Neuronal stem cell (in vitro differentiated cells): ENCODE measurements at regions not wholly inside any gene's neighbourhood (a gene's known extent, or its start where the extent isn't known, plus 50 kb on each side); places are given as distances from the start of the nearest gene placed in this dataset.

Source experiments
- DNase-seq: peaks from one replicate; pipeline ENCODE4 v3.0.0-alpha.2; 2013; ENCODE audit warnings: low spot score
- H2AFZ ChIP-seq: one replicate; pipeline ENCODE4 v1.6.1; 2013; ENCODE audit warnings: mild to moderate bottlenecking, low read length, inconsistent platforms
- H2AK5ac ChIP-seq: 2 replicates; pipeline ENCODE4 v1.6.1; 2013; ENCODE audit warnings: low read depth, mild to moderate bottlenecking, inconsistent platforms, low read length, moderate library complexity, mixed read lengths
- H2BK120ac ChIP-seq: 2 replicates; pipeline ENCODE4 v1.6.1; 2013; ENCODE audit warnings: low read depth, mild to moderate bottlenecking, inconsistent platforms, low read length, moderate library complexity, mixed read lengths
- H2BK12ac ChIP-seq: one replicate; pipeline ENCODE4 v1.6.1; 2013; ENCODE audit warnings: low read length, inconsistent platforms
- H2BK15ac ChIP-seq: 2 replicates; pipeline ENCODE4 v1.6.1; 2013; ENCODE audit warnings: mild to moderate bottlenecking, low read length, inconsistent platforms, mixed read lengths
- H2BK5ac ChIP-seq: one replicate; pipeline ENCODE4 v1.6.1; 2013; ENCODE audit warnings: inconsistent platforms, mild to moderate bottlenecking, low read length, moderate library complexity
- H3K14ac ChIP-seq: one replicate; pipeline ENCODE4 v1.6.1; 2013; ENCODE audit warnings: low read length, inconsistent platforms
- H3K18ac ChIP-seq: 2 replicates; pipeline ENCODE4 v1.6.1; 2013; ENCODE audit warnings: low read length, inconsistent platforms
- H3K23ac ChIP-seq: 2 replicates; pipeline ENCODE4 v1.6.1; 2013; ENCODE audit warnings: low read depth, mild to moderate bottlenecking, mixed read lengths, low read length, inconsistent platforms; ENCODE audit not compliant: poor library complexity
- H3K27ac ChIP-seq: replicated peaks from 3 replicates; pipeline ENCODE4 v1.5.1; 2013; ENCODE audit warnings: low read length, inconsistent platforms
- H3K27me3 ChIP-seq, 3 experiments: 2 replicates each; pipeline ENCODE4 v1.6.1; 2013; ENCODE audit warnings: low read length in 3 of 3, mild to moderate bottlenecking in 2 of 3, inconsistent platforms in 1 of 3, low read depth in 1 of 3, mixed read lengths in 1 of 3, moderate library complexity in 1 of 3; ENCODE audit not compliant: control insufficient read depth in 3 of 3, insufficient read depth in 3 of 3
- H3K36me3 ChIP-seq, 2 donors: replicated peaks in 1 of 2; 2 replicates each; pipeline ENCODE4 v1.6.1; 2013; ENCODE audit warnings: low read length in 2 of 2; ENCODE audit not compliant: control insufficient read depth in 2 of 2, insufficient read depth in 2 of 2
- H3K4ac ChIP-seq: 2 replicates; pipeline ENCODE4 v1.6.1; 2013; ENCODE audit warnings: inconsistent platforms, mild to moderate bottlenecking, low read length, moderate library complexity
- H3K4me1 ChIP-seq, 2 donors: 1 replicate in 1 of 2; 2 replicates in 1 of 2; pipeline ENCODE4 v1.6.1; 2013; ENCODE audit warnings: low read length in 2 of 2, low read depth in 1 of 2; ENCODE audit not compliant: control insufficient read depth in 2 of 2, insufficient read depth in 1 of 2
- H3K4me2 ChIP-seq: one replicate; pipeline ENCODE4 v1.6.1; 2013; ENCODE audit warnings: mild to moderate bottlenecking, low read length, inconsistent platforms; ENCODE audit not compliant: insufficient read depth, poor library complexity, severe bottlenecking
- H3K4me3 ChIP-seq, 2 donors: 2 replicates each; pipeline ENCODE4 v1.5.1; 2013; ENCODE audit warnings: low read length in 2 of 2, mild to moderate bottlenecking in 2 of 2, inconsistent platforms in 1 of 2, moderate library complexity in 1 of 2
- H3K79me1 ChIP-seq: one replicate; pipeline ENCODE4 v1.6.1; 2013; ENCODE audit warnings: low read depth, mild to moderate bottlenecking, inconsistent platforms, low read length, moderate library complexity
- H3K9ac ChIP-seq: one replicate; pipeline ENCODE4 v1.6.1; 2013; ENCODE audit warnings: mild to moderate bottlenecking, low read depth, low read length, inconsistent platforms; ENCODE audit not compliant: poor library complexity
- H3K9me3 ChIP-seq, 2 donors: replicated peaks in 1 of 2; 2 replicates each; pipeline versions ENCODE3 to v1.6.1; 2013; ENCODE audit warnings: low read length in 2 of 2, mild to moderate bottlenecking in 2 of 2, inconsistent platforms in 1 of 2, low read depth in 1 of 2, mixed read lengths in 1 of 2, moderate library complexity in 1 of 2; ENCODE audit not compliant: control insufficient read depth in 2 of 2, insufficient read depth in 1 of 2
- H4K8ac ChIP-seq: one replicate; pipeline ENCODE4 v1.6.1; 2013; ENCODE audit warnings: low read depth, mild to moderate bottlenecking, inconsistent platforms, low read length, moderate library complexity
- H4K91ac ChIP-seq: one replicate; pipeline ENCODE4 v1.6.1; 2013; ENCODE audit warnings: low read length, low read depth, mild to moderate bottlenecking, inconsistent platforms; ENCODE audit not compliant: poor library complexity
- WGBS, 2 donors: extraction: QIAGEN DNeasy Blood & Tissue Kit; methylation state at CpG; one replicate each; pipeline ENCODE4 v1.1.7; 2013; ENCODE audit warnings: missing lambda C conversion rate in 2 of 2, mixed read lengths in 1 of 2; ENCODE audit not compliant: insufficient read length in 2 of 2, insufficient replicate concordance in 1 of 2; ENCODE audit errors: extremely low coverage in 2 of 2; 5-methylcytosine and 5-hydroxymethylcytosine counted together

GRCh38 chr9:93815677-93816076 lies 139.5 kb downstream of the BARX1 start:
- Histone ChIP-seq H2AFZ (no peak overlapping the region), H3K4me2 (no peak overlapping the region), H3K79me1 (no peaks in the 10 kb centered on the region), H3K27ac (no peak overlapping the region), H2AK5ac (no peak overlapping the region), H3K9ac (no peak overlapping the region), H3K14ac (no peak overlapping the region), H2BK12ac (no peak overlapping the region), H2BK120ac (no peak overlapping the region), H2BK15ac (no peak overlapping the region), H4K91ac (no peak overlapping the region), H2BK5ac (no peak overlapping the region), H3K36me3 (no peaks in the 10 kb centered on the region), H3K18ac (no peak overlapping the region), H3K4me3 (no peak overlapping the region), H4K8ac (no peak overlapping the region), H3K9me3 (no peaks in the 10 kb centered on the region), H3K4me1 (peaks cover 0 to 13% of the 10 kb centered on the region in 2 donors), H3K4ac (no peak overlapping the region), H3K27me3 (peaks cover 0 to 6% (median 0%) of the 10 kb centered on the region in 3 experiments), H3K23ac (no peak overlapping the region)
- DNase-seq: no peak
- WGBS, 2 donors: no CpG with 5 or more reads among the region's 5 CpGs

GRCh38 chr9:93815135-93815534 lies 140.0 kb downstream of the BARX1 start:
- H3K4me2 ChIP-seq: no peak overlapping the region
- peaks cover 0 to 13% of the 10 kb centered on the region in 2 donors for H3K4me1 ChIP-seq
- no peak overlapping the region for H3K9ac ChIP-seq
- no peak overlapping the region for H4K8ac ChIP-seq
- no peaks in the 10 kb centered on the region for H3K36me3 ChIP-seq
- H2BK12ac ChIP-seq: no peak overlapping the region
- H3K27me3 ChIP-seq: peaks cover 0 to 6% (median 0%) of the 10 kb centered on the region in 3 experiments
- no peak overlapping the region for H3K27ac ChIP-seq
- H2BK5ac ChIP-seq: no peak overlapping the region
- no CpG with 5 or more reads among the region's 4 CpGs for WGBS, 2 donors
- H3K9me3 ChIP-seq: no peaks in the 10 kb centered on the region
- H3K14ac ChIP-seq: no peak overlapping the region
- peak overlapping the region; percentile 48 for H2AK5ac ChIP-seq
- H2BK15ac ChIP-seq: peak overlapping the region; percentile 47
- no peak overlapping the region for H2AFZ ChIP-seq
- no peaks in the 10 kb centered on the region for H3K79me1 ChIP-seq
- H3K18ac ChIP-seq: peak overlapping the region; percentile 40
- no peak overlapping the region for H3K23ac ChIP-seq
- H3K4me3 ChIP-seq: no peak overlapping the region
- H4K91ac ChIP-seq: no peak overlapping the region
- no peak overlapping the region for H3K4ac ChIP-seq
- no peak for DNase-seq
- H2BK120ac ChIP-seq: no peak overlapping the region

- Histone ChIP-seq H3K4ac (no peak overlapping the region), H2BK12ac (peak overlapping the region; percentile 47), H3K4me1 (peaks cover 0 to 17% of the 10 kb centered on the region in 2 donors), H4K91ac (no peak overlapping the region), H3K27ac (peak overlapping the region; percentile 11), H4K8ac (no peak overlapping the region), H3K18ac (peak overlapping the region; percentile 60), H2AFZ (peak overlapping the region; percentile 51), H2AK5ac (no peak overlapping the region), H3K79me1 (no peaks in the 10 kb centered on the region), H3K9ac (no peak overlapping the region), H3K4me3 (no peak overlapping the region), H2BK5ac (no peak overlapping the region), H3K27me3 (peaks cover 0 to 6% (median 0%) of the 10 kb centered on the region in 3 experiments), H3K23ac (no peak overlapping the region), H2BK120ac (no peak overlapping the region), H2BK15ac (no peak overlapping the region), H3K14ac (no peak overlapping the region), H3K4me2 (peak overlapping the region; percentile 43), H3K9me3 (no peaks in the 10 kb centered on the region), H3K36me3 (no peaks in the 10 kb centered on the region)
- DNase-seq: peak; percentile 26
- WGBS, 2 donors: no CpG with 5 or more reads among the region's 12 CpGs
Measured at GRCh38 chr9:93814077-93814956, 140.8 kb downstream of the BARX1 start.

GRCh38 chr9:93813221-93814076 lies 141.7 kb downstream of the BARX1 start:
- Histone ChIP-seq H2AK5ac (no peak overlapping the region), H2BK5ac (no peak overlapping the region), H2BK15ac (no peak overlapping the region), H3K79me1 (no peaks in the 10 kb centered on the region), H4K91ac (no peak overlapping the region), H3K9ac (no peak overlapping the region), H3K23ac (no peak overlapping the region), H3K27ac (peak overlapping the region; percentile 11), H3K18ac (peak overlapping the region; percentile 60), H3K9me3 (no peaks in the 10 kb centered on the region), H3K4ac (no peak overlapping the region), H2AFZ (no peak overlapping the region), H3K4me3 (no peak overlapping the region), H2BK120ac (no peak overlapping the region), H3K27me3 (peaks cover 0 to 6% (median 0%) of the 10 kb centered on the region in 3 experiments), H4K8ac (no peak overlapping the region), H3K4me1 (peaks cover 0 to 17% of the 10 kb centered on the region in 2 donors), H2BK12ac (no peak overlapping the region), H3K4me2 (no peak overlapping the region), H3K36me3 (no peaks in the 10 kb centered on the region), H3K14ac (no peak overlapping the region)
- DNase-seq: no peak
- WGBS, 2 donors: no CpG with 5 or more reads among the region's 7 CpGs
